ENCODE measurements at regions not wholly inside any gene's neighbourhood (a gene's known extent, or its start where the extent isn't known, plus 50 kb on each side); places are given as distances from the start of the nearest gene placed in this dataset.

DNA sequence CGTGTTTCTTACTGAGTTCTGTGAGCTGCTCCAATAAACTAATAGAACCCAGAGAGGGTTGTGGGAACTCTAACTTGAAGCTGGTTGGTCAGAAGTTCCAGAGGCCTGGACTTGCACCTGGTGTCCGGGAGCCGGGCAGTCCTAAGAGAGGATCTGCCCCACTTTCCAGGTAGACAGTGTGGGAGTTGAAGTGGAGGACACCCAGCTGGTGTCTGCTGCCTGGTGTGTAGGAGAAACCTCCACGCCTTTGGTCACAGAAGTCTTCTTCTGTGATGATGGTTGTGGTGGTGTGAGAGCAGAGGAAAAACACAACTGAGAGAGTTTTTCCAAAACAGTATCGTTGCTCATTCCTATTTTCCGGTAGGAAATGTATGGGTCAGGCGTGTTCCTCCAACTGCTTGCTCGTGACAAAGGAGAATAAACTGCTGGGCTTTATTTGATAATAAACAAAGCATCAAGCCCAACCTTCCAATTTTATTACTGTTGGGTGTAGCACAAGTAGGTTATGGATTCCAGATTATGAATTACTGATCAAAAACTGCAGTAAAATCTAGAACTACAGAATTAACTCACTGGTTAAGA is 137.0 kb downstream of the KLF13 start:
- dilution Hi-C loops (cut with MboI; ENCODE audit: extremely low pct_ligation_motif_present, low sequenced_read_pairs), result no loop called here

More for the DNA sequence above, 137.0 kb downstream of the KLF13 start:
- H3K79me2 ChIP-seq (ENCODE audit: control insufficient read depth, insufficient read depth, low read length), result no peaks in the 10 kb centered on the region
- BruUV-seq (replicated peaks), result no TSS peak
- no peak overlapping the region for H3K9ac ChIP-seq (replicated peaks; ENCODE audit: extremely low read depth, insufficient read depth, low read length)
- no peak overlapping the region for H3K27ac ChIP-seq (ENCODE audit: insufficient read depth, low read depth, low read length)
- TF ChIP-seq MYC (IDR thresholded peaks at IDR 0.05; ENCODE audit: low read depth, low read length), result no peak
- no peak for TF ChIP-seq GATA2 (IDR thresholded peaks at IDR 0.05; ENCODE audit: insufficient read depth, insufficient read length, low read depth, low read length)
- no peak for TF ChIP-seq EZH2 (IDR thresholded peaks at IDR 0.05; ENCODE audit: borderline replicate concordance, low read depth, low read length, severe bottlenecking)
- TF ChIP-seq POLR2A (IDR thresholded peaks at IDR 0.05; ENCODE audit: low read depth, low read length), result no peak
- TF ChIP-seq, protein P1, sequence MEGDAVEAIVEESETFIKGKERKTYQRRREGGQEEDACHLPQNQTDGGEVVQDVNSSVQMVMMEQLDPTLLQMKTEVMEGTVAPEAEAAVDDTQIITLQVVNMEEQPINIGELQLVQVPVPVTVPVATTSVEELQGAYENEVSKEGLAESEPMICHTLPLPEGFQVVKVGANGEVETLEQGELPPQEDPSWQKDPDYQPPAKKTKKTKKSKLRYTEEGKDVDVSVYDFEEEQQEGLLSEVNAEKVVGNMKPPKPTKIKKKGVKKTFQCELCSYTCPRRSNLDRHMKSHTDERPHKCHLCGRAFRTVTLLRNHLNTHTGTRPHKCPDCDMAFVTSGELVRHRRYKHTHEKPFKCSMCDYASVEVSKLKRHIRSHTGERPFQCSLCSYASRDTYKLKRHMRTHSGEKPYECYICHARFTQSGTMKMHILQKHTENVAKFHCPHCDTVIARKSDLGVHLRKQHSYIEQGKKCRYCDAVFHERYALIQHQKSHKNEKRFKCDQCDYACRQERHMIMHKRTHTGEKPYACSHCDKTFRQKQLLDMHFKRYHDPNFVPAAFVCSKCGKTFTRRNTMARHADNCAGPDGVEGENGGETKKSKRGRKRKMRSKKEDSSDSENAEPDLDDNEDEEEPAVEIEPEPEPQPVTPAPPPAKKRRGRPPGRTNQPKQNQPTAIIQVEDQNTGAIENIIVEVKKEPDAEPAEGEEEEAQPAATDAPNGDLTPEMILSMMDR (IDR thresholded peaks at IDR 0.05; ENCODE audit: extremely low read depth in 1 of 2, insufficient read depth in 1 of 2, low read depth in 1 of 2, low read length in 2 of 2), result no peak
- TF ChIP-seq FOS (IDR thresholded peaks at IDR 0.05; ENCODE audit: borderline replicate concordance, insufficient read depth, low read length), result no peak
- TF ChIP-seq JUN (IDR thresholded peaks at IDR 0.05; ENCODE audit: borderline replicate concordance, insufficient read depth, insufficient read length, low read depth), result no peak
- TF ChIP-seq POLR2AphosphoS5 (IDR thresholded peaks at IDR 0.05; ENCODE audit: insufficient read depth, low read depth, low read length), result no peak
- TF ChIP-seq, protein P2, sequence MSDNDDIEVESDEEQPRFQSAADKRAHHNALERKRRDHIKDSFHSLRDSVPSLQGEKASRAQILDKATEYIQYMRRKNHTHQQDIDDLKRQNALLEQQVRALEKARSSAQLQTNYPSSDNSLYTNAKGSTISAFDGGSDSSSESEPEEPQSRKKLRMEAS (IDR thresholded peaks at IDR 0.05; ENCODE audit: insufficient read depth, insufficient read length), result no peak
- H4K20me1 ChIP-seq (replicated peaks; ENCODE audit: control insufficient read depth, extremely low read depth, insufficient read depth, low read length), result no peaks in the 10 kb centered on the region
- no peaks in the 10 kb centered on the region for H3K4me1 ChIP-seq (ENCODE audit: control insufficient read depth, extremely low read depth, insufficient read depth, low read length)
- no peak overlapping the region for H2AFZ ChIP-seq (ENCODE audit: low read depth, low read length)
- no peak overlapping the region for H3K4me3 ChIP-seq (replicated peaks in 1 of 3; ENCODE audit: insufficient read depth in 1 of 3, low read depth in 1 of 3, low read length in 3 of 3)
- ChIA-PET POLR2A (no interaction called here), CTCF (interaction anchor here (1.2 to 1.5 kb wide), 2 partner anchors 15 to 25 kb away, joined by 3 to 7 read pairs; no protein-coding TSS in a partner anchor)
- no peaks in the 10 kb centered on the region for H3K36me3 ChIP-seq (ENCODE audit: control insufficient read depth in 2 of 2, extremely low read depth in 1 of 2, insufficient read depth in 2 of 2, low read length in 2 of 2)
- intact Hi-C loops (cut with micrococcal nuclease), result no loop called here
- H3K9me1 ChIP-seq (replicated peaks; ENCODE audit: control insufficient read depth, extremely low read depth, insufficient read depth, low read length), result no peaks in the 10 kb centered on the region
- FAIRE-seq (peak; percentile 56), DNase-seq (ENCODE audit: low read depth, low spot score) (peak; percentile 52)
- no peaks in the 10 kb centered on the region for H3K9me3 ChIP-seq (replicated peaks; ENCODE audit: control insufficient read depth, insufficient read depth, low read length)
- H3K27me3 ChIP-seq (ENCODE audit: control insufficient read depth in 2 of 2, insufficient read depth in 2 of 2, low read length in 2 of 2), result no peaks in the 10 kb centered on the region
- H3K4me2 ChIP-seq (ENCODE audit: insufficient read depth, low read length), result no peak overlapping the region

Data from endothelial cell of umbilical vein (primary cell).